NCI-H526 (cell line): ENCODE measurements at regions not wholly inside any gene's neighbourhood (a gene's known extent, or its start where the extent isn't known, plus 50 kb on each side); places are given as distances from the start of the nearest gene placed in this dataset.

Experiments
- DNase-seq, 2 experiments: peaks; one replicate each; lab custom pipeline; 2025; lab: John Stamatoyannopoulos, UW

GRCh38 chr6:81475646-81476045, 276.8 kb downstream of the TENT5A start:
- no peak for DNase-seq

GRCh38 chr6:81465859-81466258, 286.6 kb downstream of the TENT5A start:
- peak; percentile 22 to 58 for DNase-seq

- DNase-seq: no peak
These were observed 296.1 kb downstream of the TENT5A start for GRCh38 chr6:81456416-81456815.

GRCh38 chr6:81455641-81456040, 296.8 kb downstream of the TENT5A start:
- no peak for DNase-seq

GRCh38 chr6:81451787-81452186, 300.7 kb downstream of the TENT5A start:
- no peak for DNase-seq

GRCh38 chr6:81450180-81450579, 302.3 kb downstream of the TENT5A start:
- no peak for DNase-seq

- DNase-seq: no peak
These were observed 306.0 kb downstream of the TENT5A start for GRCh38 chr6:81446509-81446908.

- no peak for DNase-seq
These were observed 313.1 kb downstream of the TENT5A start for GRCh38 chr6:81439417-81439816.

- DNase-seq: no peak
These were observed 315.5 kb downstream of the TENT5A start for GRCh38 chr6:81436990-81437389.

GRCh38 chr6:81413306-81413705, 339.2 kb downstream of the TENT5A start:
- DNase-seq: no peak

- DNase-seq: no peak
These were observed 350.4 kb downstream of the TENT5A start for GRCh38 chr6:81401970-81402690.

- no peak for DNase-seq
These were observed 355.6 kb downstream of the TENT5A start for GRCh38 chr6:81396916-81397315.

GRCh38 chr6:81387163-81387562, 365.3 kb downstream of the TENT5A start:
- no peak for DNase-seq

GRCh38 chr6:81384921-81385320, 367.6 kb downstream of the TENT5A start:
- no peak for DNase-seq

GRCh38 chr6:81383472-81383871, 369.0 kb downstream of the TENT5A start:
- DNase-seq: no peak

- no peak for DNase-seq
These were observed 369.6 kb downstream of the TENT5A start for GRCh38 chr6:81382852-81383251.

- DNase-seq: no peak
These were observed 371.0 kb downstream of the TENT5A start for GRCh38 chr6:81381382-81381916.

GRCh38 chr6:81380718-81381338, 371.7 kb downstream of the TENT5A start:
- no peak for DNase-seq

- DNase-seq: peak; percentile 17 to 32
These were observed 375.7 kb downstream of the TENT5A start for GRCh38 chr6:81376745-81377144.

GRCh38 chr6:81373414-81373813, 379.1 kb downstream of the TENT5A start:
- DNase-seq: no peak

GRCh38 chr6:81371930-81372329, 380.6 kb downstream of the TENT5A start:
- no peak for DNase-seq

GRCh38 chr6:81366972-81367371, 385.5 kb downstream of the TENT5A start:
- DNase-seq: peak; percentile 19 to 49

GRCh38 chr6:81362246-81362645, 390.2 kb downstream of the TENT5A start:
- DNase-seq: no peak

GRCh38 chr6:81353262-81353661, 399.2 kb downstream of the TENT5A start:
- DNase-seq: no peak
